Osteocyte (in vitro differentiated cells): ENCODE measurements at regions not wholly inside any gene's neighbourhood (a gene's known extent, or its start where the extent isn't known, plus 50 kb on each side); places are given as distances from the start of the nearest gene placed in this dataset.

ENCODE experiments used
- DNase-seq: peaks from one replicate; pipeline ENCODE4 v3.0.0; 2021; ENCODE audit warnings: mixed read lengths; ENCODE audit not compliant: unreplicated experiment; ENCODE audit errors: extremely low spot score
- H3K27ac Mint-ChIP-seq: one replicate; pipeline ENCODE4 v1.8.0; 2021; ENCODE audit warnings: mild to moderate bottlenecking, mixed read lengths; ENCODE audit not compliant: unreplicated experiment
- H3K27me3 Mint-ChIP-seq: one replicate; pipeline ENCODE4 v1.8.0; 2021; ENCODE audit warnings: mixed read lengths; ENCODE audit not compliant: unreplicated experiment
- H3K36me3 Mint-ChIP-seq: one replicate; pipeline ENCODE4 v1.8.0; 2021; ENCODE audit warnings: mixed read lengths; ENCODE audit not compliant: unreplicated experiment
- H3K4me1 Mint-ChIP-seq: one replicate; pipeline ENCODE4 v1.8.0; 2021; ENCODE audit warnings: mixed read lengths; ENCODE audit not compliant: unreplicated experiment
- H3K4me3 Mint-ChIP-seq: one replicate; pipeline ENCODE4 v1.8.0; 2021; ENCODE audit warnings: mild to moderate bottlenecking, moderate library complexity, mixed read lengths; ENCODE audit not compliant: unreplicated experiment
- H3K9me3 Mint-ChIP-seq: one replicate; pipeline ENCODE4 v1.8.0; 2021; ENCODE audit warnings: mixed read lengths; ENCODE audit not compliant: unreplicated experiment
- CTCF ChIP-seq: fragments of 200-600 bp; sonication (generic); IDR thresholded peaks from 2 replicates; pipeline ENCODE4 v1.5.0; 2021; ENCODE audit warnings: antibody characterized with exemption, mild to moderate bottlenecking, moderate library complexity

- Mint-ChIP-seq H3K4me1 (no peaks in the 10 kb centered on the region), H3K27ac (no peak overlapping the region), H3K9me3 (no peaks in the 10 kb centered on the region), H3K4me3 (no peak overlapping the region), H3K36me3 (no peaks in the 10 kb centered on the region), H3K27me3 (peaks cover 8% of the 10 kb centered on the region)
- no peak for TF ChIP-seq CTCF
- no peak for DNase-seq
Measured at GRCh38 chr12:67147447-67147846, 121.7 kb upstream of the CAND1 start.

- H3K27ac Mint-ChIP-seq: no peak overlapping the region
Measured at GRCh38 chr12:67148265-67148664, 120.9 kb upstream of the CAND1 start.

GRCh38 chr12:67151886-67152285 is 117.3 kb upstream of the CAND1 start:
- no peaks in the 10 kb centered on the region for H3K36me3 Mint-ChIP-seq
- no peak for TF ChIP-seq CTCF
- no peak overlapping the region for H3K27ac Mint-ChIP-seq
- H3K9me3 Mint-ChIP-seq: no peaks in the 10 kb centered on the region
- DNase-seq: no peak
- no peak overlapping the region for H3K4me3 Mint-ChIP-seq
- H3K27me3 Mint-ChIP-seq: peaks cover 8% of the 10 kb centered on the region
- no peaks in the 10 kb centered on the region for H3K4me1 Mint-ChIP-seq

More at GRCh38 chr12:67148265-67148664, 120.9 kb upstream of the CAND1 start:
- no peak for DNase-seq
- no peak overlapping the region for H3K4me3 Mint-ChIP-seq
- H3K4me1 Mint-ChIP-seq: no peaks in the 10 kb centered on the region
- peaks cover 7% of the 10 kb centered on the region for H3K27me3 Mint-ChIP-seq
- H3K36me3 Mint-ChIP-seq: no peaks in the 10 kb centered on the region
- no peak for TF ChIP-seq CTCF
- H3K9me3 Mint-ChIP-seq: no peaks in the 10 kb centered on the region

- H3K36me3 Mint-ChIP-seq: no peaks in the 10 kb centered on the region
- no peak for TF ChIP-seq CTCF
- H3K27me3 Mint-ChIP-seq: peaks cover 8% of the 10 kb centered on the region
- no peak overlapping the region for H3K4me3 Mint-ChIP-seq
- no peak overlapping the region for H3K27ac Mint-ChIP-seq
- H3K9me3 Mint-ChIP-seq: no peaks in the 10 kb centered on the region
- no peak for DNase-seq
- no peaks in the 10 kb centered on the region for H3K4me1 Mint-ChIP-seq
Measured at GRCh38 chr12:67152451-67152850, 116.7 kb upstream of the CAND1 start.

- Mint-ChIP-seq H3K27me3 (peaks cover 24% of the 10 kb centered on the region), H3K4me1 (no peaks in the 10 kb centered on the region), H3K4me3 (no peak overlapping the region), H3K36me3 (no peaks in the 10 kb centered on the region), H3K27ac (no peak overlapping the region), H3K9me3 (no peaks in the 10 kb centered on the region)
- no peak for DNase-seq
- no peak for TF ChIP-seq CTCF
Measured at GRCh38 chr12:67154901-67155300, 114.3 kb upstream of the CAND1 start.
